CD4-positive, alpha-beta T cell treated with Interleukin-4 for 4 hours (primary cell): ENCODE measurements at regions not wholly inside any gene's neighbourhood (a gene's known extent, or its start where the extent isn't known, plus 50 kb on each side); places are given as distances from the start of the nearest gene placed in this dataset.
"Not testable (repeated sequence)": the region's sequence is repeated elsewhere in the genome, so short reads cannot be mapped to it uniquely, and the experiment has no call there.

ENCODE experiments used
- DNase-seq: peaks from one replicate; pipeline ENCODE4 v3.0.0-alpha.2; 2020

DNA sequence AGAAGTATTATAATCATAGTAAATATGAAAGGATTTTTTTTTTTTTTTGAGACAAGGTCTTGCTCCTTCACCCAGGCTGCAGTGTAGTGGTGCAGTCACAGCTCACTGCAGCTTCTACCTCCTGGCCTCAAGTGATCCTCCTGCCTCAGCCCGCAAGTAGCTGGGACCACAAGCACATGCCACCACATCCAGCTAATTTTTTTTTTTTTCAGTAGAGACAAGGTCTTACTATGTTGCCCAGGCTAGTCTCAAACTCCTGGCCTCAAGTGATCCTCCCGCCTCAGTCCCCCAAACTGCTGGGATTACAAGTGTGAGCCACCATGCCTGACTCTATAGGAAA lies 86.2 kb upstream of the FOXN2 start:
- no peak for DNase-seq

DNA sequence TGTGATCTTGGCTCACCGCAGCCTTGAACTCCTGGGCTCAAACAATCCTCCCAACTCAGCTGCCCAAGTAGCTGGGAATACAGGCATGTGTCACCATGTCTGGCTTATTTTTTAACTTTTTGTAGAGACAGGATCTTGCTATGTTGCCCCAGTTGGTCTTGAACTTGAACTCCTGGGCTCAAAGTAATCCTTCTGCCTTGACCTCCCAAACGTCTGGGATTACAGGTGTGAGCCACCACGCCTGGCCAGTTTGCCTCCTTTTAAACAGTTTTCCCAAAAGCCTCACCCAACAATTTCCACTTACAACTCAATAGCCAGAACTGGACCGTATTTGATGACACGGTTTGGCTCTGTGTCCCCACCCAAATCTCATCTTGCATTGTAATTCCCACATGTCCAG lies 85.4 kb upstream of the FOXN2 start:
- no peak for DNase-seq

DNA sequence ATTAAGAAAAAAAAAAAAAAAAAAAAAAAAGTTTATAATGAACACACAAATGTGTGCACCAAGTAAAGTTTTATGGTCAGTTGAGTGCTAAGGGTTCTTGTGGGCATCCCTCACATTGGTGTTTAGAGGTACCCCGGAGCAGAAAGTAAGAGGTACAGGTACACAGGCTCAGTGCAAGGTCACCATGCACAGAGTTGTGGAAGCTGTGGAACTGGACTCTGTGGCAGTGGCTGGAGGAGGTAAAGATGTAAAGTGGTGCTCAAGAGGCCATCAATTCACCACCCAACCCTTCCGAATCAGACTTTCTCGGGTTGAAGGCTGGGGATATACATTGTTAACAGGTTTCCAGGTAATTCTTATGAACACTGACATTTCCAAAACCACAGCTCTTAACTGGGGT lies 83.6 kb upstream of the FOXN2 start:
- no peak for DNase-seq

DNA sequence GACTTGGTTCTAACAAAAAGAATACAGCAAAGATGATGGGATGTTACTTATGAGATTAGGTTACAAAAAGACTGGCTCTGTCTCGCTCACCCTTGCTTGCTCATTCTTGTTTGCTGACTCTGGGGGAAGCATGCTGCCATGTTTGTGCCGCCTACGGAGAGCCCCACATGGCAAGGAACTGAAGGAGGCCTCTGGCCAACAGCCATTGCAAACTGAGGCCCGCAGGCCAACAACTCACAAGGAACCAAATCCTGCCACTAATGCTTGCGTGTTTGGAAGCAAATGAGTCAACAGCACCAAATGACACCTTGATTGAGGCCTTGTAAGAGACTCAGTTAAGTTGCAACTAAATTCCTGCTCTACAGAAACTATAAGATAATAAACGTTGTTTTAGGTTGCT lies 82.1 kb upstream of the FOXN2 start:
- DNase-seq, result no peak

DNA sequence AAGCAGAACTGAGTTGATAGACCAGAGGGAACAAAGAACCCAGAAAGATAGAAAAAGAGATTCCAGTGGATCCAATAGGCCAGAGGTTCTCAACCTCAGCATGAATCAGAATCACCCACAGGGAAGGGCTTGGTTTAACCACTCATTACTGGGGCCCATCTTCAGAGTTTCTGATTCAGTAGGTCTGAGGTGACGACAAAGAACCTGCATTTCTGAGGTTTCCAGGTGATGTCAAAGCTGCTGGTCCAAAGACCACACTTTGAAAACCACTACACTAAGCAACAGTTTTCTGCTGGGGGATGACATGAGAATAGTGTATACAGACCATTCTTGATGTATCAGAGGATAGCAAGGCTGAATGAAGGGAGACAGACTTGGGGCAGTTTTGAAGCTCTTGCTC lies 81.5 kb upstream of the FOXN2 start:
- DNase-seq, result no peak

DNA sequence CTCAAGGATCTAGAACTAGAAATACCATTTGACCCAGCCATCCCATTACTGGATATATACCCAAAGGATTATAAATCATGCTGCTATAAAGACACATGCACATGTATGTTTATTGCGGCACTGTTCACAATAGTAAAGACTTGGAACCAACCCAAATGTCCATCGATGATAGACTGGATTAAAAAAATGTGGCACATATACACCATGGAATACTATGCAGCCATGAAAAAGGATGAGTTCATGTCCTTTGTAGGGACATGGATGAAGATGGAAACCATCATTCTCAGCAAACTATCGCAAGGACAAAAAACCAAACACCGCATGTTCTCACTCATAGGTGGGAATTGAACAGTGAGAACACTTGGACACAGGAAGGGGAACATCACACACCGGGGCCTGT lies 80.7 kb upstream of the FOXN2 start:
- DNase-seq, result not testable (repeated sequence)

DNA sequence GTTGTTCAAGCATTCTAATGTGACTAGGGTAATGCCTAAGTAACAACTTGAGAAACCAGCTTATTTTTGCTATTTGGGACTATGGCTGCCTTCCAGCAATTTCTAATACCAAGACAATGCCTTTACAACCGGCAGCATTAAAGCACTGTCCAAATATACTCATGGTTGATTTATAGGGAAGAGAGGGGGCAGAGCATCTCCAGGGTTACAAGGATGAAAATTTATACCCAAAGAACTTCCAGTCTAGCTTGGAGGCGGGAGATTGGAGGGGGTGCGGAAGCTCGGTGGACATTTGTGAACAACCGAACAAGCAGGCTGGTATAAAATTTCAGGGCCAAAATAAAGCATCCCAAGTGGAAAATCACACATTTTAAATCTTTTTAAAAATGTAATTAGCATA lies 79.4 kb upstream of the FOXN2 start:
- DNase-seq, result no peak

DNA sequence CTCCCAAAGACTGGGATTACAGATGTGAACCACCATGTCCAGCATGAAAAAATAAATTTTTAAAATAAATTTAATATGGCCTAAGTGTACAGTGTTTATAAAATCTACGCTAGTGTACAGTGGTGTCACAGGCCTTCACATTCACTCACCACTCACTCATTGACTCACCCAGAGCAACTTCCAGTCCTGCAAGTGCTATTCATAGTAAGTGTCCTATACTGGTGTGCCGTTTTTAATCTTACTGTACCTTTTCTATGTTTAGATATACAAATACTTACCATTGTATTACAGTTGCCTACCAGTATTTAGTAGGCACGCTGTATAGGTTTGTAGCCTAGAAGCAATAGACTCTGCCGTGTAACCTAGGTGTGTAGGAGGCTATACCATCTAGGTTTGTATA lies 76.1 kb upstream of the FOXN2 start:
- no peak for DNase-seq

DNA sequence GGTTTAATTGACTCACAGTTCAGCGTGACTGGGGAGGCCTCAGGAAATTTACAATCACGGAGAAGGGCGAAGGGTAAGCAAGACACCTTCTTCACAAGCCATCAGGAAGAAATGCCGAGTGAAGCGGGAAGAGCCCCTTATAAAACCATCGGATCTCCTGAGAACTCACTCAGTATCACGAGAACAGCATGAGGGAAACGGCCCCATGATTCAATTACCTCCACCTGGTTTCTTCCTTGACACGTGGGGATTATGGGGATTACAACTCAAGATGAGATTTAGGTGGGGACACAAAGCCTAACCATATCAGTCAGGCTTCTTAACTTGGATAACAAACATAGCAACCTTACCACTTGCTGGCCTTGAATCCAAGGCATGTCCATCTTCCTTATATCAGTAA lies 73.6 kb upstream of the FOXN2 start:
- DNase-seq, result no peak

DNA sequence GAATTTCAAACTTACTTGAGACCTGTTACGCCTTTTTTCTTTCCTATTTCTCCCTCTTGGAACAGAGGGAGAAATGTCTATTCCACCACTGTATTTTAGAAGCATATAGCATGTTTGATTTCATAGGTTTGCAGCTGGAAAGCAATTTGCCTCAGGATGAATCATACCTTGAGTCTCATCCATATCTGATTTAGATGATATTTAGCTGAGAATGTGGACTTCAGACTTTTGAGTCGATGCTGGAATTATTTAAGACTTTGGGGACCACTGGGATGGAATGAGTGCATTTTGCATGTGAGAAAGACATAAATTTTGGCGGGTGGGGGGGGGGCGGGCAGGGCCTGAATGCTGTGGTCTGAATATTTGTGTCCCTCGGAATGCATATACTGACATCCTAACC lies 67.3 kb upstream of the FOXN2 start:
- no peak for DNase-seq

DNA sequence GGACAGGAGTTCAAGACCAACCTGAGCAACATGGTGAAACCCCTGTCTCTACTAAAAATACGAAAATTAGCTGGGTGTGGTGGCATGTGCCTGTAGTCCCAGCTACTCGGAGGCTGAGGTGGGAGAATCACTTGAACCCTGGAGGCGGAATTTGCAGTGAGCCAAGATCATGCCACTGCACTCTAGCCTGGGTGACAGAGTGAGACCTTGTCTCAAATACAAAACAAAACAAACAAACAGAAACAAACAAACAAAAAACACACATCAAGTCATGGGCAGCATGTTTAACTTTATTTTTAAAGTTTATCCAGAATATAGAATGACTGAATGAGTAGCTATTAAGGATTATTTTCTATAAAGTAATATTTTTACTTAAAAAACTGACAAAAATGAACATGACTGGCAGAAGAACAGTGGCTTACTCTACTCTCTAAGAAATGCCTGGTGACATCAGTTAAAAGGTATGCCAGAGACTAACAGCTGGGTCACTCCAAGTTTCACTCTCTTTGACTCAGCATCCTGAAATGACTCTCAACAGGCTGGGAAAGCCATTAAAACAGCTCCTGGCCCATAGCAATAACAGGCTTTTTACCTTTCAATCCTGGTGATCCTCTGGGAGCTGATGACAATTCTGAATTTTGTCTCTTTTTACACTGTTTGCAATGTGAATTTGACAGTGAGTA lies 66.1 kb upstream of the FOXN2 start:
- DNase-seq, result no peak

DNA sequence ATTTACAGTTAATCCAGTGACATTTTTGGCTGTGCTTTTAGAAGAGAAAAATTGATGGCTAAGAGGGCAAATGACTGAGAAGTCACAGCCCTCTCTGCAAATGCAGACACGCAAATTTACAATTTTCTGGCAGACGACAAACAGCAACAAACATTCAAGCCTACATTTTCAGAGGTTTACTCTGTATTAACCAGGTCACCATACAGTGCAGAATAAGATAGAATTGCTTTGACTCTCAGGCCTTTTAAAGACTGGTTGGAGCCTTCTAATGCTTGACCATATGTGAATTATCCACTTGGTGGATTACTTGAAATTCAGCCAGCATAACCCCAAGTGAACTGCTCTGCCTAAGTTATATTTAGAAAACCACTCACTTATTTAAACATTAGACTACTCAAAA lies 65.5 kb upstream of the FOXN2 start:
- DNase-seq, result no peak

DNA sequence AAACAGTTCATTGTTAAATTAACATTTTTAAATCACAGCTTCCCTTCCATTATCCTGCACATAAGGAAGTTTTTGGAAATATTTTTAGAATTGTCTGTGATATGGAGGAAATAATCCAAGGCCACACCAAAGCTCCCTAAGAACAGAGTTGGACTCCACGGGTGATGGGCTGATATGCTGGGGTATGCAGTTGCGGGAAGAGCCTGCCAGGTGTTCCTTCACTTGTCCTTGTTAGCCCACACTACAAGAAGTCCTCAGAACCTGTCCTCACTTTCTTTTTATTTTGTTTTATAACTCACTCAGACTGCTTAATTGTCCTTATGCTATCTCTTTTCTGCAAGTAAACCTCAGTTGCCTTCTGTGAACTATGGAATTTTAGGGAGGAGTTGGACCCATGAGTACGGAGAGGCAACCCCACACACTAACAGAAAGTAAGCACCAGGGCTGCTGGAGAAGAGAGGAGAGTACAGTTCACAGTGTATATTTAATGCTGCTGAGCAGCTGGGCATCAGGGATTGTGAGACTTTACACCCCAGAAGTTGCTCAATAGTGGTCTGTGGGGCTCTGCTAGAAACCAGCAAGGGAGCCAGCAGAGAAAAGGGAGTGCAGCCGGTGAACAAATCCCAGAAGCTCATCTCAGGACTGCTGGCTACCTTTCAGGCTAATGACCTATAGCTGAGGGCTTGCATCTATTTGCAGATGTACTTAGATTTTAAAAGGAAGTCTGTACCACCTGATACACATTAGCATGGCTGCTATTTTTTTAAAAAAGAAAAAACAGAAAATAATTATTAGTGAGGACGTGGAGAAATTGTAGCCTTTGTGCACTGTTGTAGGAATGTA lies 64.6 kb upstream of the FOXN2 start:
- no peak for DNase-seq

DNA sequence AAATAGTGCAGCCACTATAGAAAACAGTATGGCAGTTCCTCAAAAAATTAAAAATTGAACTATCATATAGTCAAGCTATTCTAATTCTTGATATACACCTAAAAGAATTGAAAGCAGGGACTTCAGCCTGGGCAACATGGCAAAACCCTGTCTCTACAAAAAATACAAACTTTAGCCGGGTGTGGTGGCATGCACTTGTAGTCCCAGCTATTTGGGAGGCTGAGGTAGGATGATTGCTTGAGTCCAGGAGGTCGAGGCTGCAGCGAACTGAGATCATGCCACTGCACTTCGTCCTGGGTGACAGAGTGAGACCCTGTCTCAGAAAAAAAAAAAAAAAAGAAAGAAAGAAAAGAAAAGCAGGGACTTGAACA lies 64.0 kb upstream of the FOXN2 start:
- DNase-seq, result no peak

DNA sequence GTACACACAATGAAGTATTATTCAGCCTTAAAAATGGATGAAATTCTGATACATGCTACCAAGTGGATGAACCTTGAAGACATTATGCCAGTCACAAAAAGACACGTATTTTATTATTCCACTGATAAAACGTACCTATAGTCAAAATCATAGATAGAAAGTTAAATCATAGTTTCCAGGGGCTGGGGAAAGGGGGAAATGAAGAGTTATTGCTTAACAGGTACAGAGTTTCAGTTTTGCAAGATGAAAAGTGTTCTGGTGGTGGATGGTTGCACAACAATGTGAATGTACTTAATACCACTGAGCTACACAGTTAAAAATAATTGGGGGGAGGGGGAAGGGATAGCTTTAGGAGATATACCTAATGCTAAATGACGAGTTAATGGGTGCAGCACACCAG lies 63.5 kb upstream of the FOXN2 start:
- DNase-seq, result no peak

DNA sequence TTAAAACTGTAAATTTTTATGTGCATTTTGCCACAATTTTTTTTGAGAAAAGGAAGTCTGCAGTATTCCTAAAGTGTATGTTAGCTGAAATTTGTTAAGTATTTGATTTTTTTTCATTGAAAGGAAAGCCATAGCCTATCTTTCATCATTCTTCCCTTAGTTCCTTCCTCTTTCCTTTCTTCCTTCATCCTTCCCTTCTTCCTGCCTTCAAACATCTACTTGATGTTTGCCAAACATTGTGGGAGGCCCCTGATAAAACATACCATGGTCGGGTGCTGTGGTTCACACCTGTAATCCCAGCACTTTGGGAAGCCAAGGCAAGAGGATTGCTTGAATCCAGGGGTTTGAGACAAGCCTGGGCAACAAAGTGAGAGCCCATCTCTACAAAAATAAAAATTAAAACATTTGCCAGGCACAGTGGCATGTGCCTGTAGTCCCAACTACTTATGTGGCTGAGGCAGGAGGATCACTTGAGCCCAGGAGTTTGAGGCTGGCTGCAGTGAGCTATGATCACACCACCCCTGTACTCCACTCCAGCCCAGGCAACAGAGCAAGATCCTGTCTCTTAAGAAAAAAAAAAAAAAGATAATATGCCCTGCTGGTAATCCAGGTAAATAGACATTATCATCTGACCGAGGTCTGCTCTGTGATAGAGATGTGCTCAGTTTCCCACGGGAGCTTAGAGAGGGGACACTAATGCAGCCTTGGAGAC lies 62.9 kb upstream of the FOXN2 start:
- no peak for DNase-seq

DNA sequence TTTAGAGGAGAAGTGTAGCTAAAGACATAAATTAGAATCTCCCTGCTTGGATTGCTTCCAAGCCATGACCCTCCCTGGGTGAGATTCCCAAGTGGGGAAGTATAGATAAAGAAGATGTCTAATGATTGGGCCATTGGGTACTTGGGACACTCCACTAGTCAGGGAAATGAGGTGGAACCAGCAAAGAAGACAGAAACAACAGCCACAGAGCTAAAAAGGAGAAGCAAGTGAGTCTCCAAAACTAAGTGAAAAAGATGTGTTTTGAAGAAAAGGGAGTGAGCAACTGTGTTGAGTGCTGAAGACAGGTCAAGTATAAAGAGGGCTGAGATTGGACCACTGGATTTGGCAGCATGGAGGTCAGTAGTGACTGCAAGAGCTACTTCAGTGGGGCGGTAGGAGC lies 61.2 kb upstream of the FOXN2 start:
- no peak for DNase-seq

DNA sequence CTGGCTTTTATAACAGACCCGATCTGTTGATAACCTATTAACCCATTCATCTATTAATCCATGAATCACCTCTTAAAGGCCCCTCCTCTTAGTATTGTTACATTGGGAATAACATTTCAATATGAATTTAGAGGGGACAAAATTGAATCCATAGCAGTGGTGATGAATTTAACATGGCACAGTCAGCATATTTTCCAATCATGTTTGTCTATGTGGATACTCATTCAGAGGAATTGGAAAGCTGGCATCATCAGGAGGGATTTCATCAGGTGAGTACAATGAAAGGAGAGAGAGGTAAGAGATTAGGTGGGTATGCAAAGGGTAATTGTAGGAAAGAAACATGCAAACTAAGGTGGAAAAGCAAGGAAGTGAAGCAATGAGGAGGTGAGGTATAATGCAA lies 59.6 kb upstream of the FOXN2 start:
- DNase-seq, result no peak

DNA sequence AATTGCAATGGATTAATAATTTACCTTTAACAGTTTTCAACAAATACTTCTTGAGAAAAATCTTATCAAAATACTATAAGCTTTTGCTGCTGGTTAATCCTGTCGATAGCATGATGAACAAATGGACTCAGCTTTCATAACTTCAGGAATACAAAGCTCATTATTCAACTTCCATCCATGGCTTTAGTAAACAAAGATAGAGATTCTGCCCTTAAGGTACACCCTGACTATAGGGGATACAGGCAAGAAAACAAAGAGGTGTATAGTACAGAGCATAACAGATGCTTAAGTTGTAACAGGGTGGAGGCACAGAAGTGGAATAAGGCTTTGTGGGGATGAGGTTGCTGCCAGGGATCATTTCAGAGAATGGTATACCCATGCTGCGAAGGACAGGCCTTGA lies 57.0 kb upstream of the FOXN2 start:
- DNase-seq, result no peak

DNA sequence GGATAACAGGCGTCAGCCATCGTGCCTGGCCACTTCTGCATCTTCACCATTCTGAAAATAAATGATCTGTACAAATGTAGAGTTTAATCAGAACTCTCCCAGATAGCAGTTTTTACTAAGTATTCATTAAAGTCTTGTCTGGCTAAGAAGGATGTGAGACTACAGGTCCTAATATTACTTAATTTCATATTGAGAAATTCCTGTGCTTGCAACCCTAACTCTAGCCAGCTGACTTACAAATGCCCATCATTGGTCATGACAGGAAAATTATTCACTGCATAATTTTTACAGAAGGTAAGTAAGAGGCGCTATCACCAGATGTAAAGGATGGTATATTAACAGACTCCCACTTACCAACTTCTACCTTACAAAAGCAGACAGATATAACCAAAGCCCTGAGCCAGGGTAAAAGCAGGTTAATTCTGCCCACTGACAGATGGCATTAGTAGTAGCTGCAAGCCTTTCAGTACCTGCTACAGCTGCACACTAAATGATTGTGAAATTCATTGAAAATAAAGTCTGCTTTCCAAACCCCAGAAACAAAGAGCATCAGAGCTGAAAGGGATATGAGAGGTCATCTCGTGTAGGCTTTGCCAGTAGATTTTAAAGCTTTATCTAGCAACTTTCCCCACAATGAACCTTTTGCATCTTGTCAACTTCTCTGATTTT lies 55.9 kb upstream of the FOXN2 start:
- no peak for DNase-seq

DNA sequence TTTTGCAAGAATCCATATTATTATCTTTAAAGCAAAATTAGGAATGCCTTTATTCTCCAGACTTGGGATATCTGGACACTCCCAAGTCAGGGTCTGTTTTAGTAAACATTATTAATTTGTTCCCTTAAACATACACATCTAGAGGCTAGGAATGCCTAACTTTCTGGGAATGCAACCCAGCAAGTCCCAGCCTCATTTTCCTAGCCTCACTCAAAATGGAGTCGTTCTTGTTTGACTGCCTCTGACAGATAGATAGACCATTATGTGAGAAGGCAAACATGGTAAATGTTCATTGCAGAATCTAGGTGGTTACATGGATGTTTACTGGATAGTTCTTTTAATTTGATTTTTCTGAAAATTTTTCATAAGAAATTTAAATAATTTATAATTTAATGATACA lies 54.7 kb upstream of the FOXN2 start:
- DNase-seq, result no peak

DNA sequence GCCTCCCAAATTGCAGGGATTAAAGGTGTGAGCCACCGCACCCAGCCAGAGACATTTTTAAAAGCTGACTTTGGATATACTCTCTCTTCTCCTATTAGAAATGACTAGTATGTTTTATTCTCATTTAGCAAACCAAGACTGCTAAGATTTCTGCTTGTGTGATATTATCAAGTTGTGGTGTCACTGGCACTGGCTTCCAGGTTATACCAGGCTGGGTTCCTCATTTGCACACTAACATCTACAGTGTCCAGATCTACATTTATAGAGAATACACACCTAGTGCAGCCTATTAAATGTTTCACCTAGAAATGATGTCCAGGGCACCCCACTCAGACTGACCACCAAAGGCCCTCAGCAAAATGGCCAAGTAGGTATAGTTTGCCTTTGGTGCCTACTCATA lies 49.9 kb upstream of the FOXN2 start:
- DNase-seq, result no peak
